ENCODE measurements at regions not wholly inside any gene's neighbourhood (a gene's known extent, or its start where the extent isn't known, plus 50 kb on each side); places are given as distances from the start of the nearest gene placed in this dataset.

DNA sequence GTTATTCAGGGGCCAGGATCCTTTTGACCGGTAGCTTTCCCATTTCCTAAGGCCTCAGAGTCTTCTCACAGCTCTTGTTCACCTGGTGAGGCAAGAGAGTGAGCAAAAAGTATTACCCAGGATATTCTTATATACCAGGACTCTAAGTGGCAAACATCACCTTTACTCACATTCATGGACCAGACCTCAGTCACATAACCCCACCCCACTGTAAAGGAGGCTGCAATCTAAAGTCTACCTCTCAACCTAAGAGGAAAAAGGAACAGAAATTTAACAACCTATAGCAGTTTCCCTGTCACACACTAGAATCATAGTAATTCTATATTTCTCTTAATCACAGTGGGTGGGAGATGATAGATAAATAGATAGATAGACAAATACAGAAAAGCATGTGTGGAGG, 176.0 kb upstream of the PTPRZ1 start:
- TF ChIP-seq, protein P1, sequence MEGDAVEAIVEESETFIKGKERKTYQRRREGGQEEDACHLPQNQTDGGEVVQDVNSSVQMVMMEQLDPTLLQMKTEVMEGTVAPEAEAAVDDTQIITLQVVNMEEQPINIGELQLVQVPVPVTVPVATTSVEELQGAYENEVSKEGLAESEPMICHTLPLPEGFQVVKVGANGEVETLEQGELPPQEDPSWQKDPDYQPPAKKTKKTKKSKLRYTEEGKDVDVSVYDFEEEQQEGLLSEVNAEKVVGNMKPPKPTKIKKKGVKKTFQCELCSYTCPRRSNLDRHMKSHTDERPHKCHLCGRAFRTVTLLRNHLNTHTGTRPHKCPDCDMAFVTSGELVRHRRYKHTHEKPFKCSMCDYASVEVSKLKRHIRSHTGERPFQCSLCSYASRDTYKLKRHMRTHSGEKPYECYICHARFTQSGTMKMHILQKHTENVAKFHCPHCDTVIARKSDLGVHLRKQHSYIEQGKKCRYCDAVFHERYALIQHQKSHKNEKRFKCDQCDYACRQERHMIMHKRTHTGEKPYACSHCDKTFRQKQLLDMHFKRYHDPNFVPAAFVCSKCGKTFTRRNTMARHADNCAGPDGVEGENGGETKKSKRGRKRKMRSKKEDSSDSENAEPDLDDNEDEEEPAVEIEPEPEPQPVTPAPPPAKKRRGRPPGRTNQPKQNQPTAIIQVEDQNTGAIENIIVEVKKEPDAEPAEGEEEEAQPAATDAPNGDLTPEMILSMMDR (IDR thresholded peaks at IDR 0.05; ENCODE audit: low read depth, low read length), result no peak
- TF ChIP-seq POLR2A (IDR thresholded peaks at IDR 0.05; ENCODE audit: extremely low read depth, insufficient read length), result no peak
